T-helper 1 cell treated with Interleukin-12 subunit alpha and Interleukin-12 subunit beta and Interleukin-4 antibody, amounts not matched to agents 30 μg/mL and 1 μg/mL, for 36 hours (primary cell): ENCODE measurements at regions not wholly inside any gene's neighbourhood (a gene's known extent, or its start where the extent isn't known, plus 50 kb on each side); places are given as distances from the start of the nearest gene placed in this dataset.

Experiments used
- H3K27ac Mint-ChIP-seq: one replicate; pipeline ENCODE4 v1.8.0; 2021; ENCODE audit warnings: mild to moderate bottlenecking, mixed read lengths
- H3K27me3 Mint-ChIP-seq: one replicate; pipeline ENCODE4 v1.8.0; 2021; ENCODE audit warnings: low read depth, mixed read lengths
- H3K36me3 Mint-ChIP-seq: one replicate; pipeline ENCODE4 v1.8.0; 2021; ENCODE audit warnings: low read depth, mixed read lengths
- H3K4me1 Mint-ChIP-seq: one replicate; pipeline ENCODE4 v1.8.0; 2021; ENCODE audit warnings: low read depth, mixed read lengths
- H3K4me3 Mint-ChIP-seq: one replicate; pipeline ENCODE4 v1.8.0; 2021; ENCODE audit warnings: mild to moderate bottlenecking, moderate library complexity, mixed read lengths
- H3K9me3 Mint-ChIP-seq: one replicate; pipeline ENCODE4 v1.8.0; 2021; ENCODE audit warnings: mixed read lengths

GRCh38 chr13:82822935-82823334, 1059.3 kb downstream of the SLITRK1 start:
- Mint-ChIP-seq H3K27me3 (no peaks in the 10 kb centered on the region), H3K27ac (no peak overlapping the region)

GRCh38 chr13:82817133-82817532, 1065.1 kb downstream of the SLITRK1 start:
- Mint-ChIP-seq H3K36me3 (no peaks in the 10 kb centered on the region), H3K4me3 (no peak overlapping the region), H3K27ac (no peak overlapping the region), H3K4me1 (no peaks in the 10 kb centered on the region), H3K27me3 (no peaks in the 10 kb centered on the region), H3K9me3 (peaks cover 10% of the 10 kb centered on the region)

More at GRCh38 chr13:82822935-82823334, 1059.3 kb downstream of the SLITRK1 start:
- no peak overlapping the region for H3K4me3 Mint-ChIP-seq
- H3K4me1 Mint-ChIP-seq = no peaks in the 10 kb centered on the region
- peaks cover 18% of the 10 kb centered on the region for H3K9me3 Mint-ChIP-seq
- H3K36me3 Mint-ChIP-seq = no peaks in the 10 kb centered on the region

GRCh38 chr13:82815791-82816190, 1066.5 kb downstream of the SLITRK1 start:
- Mint-ChIP-seq H3K9me3 (peaks cover 15% of the 10 kb centered on the region), H3K27me3 (no peaks in the 10 kb centered on the region), H3K4me1 (no peaks in the 10 kb centered on the region), H3K27ac (no peak overlapping the region), H3K4me3 (no peak overlapping the region), H3K36me3 (no peaks in the 10 kb centered on the region)

- Mint-ChIP-seq H3K9me3 (peaks cover 14% of the 10 kb centered on the region), H3K4me1 (no peaks in the 10 kb centered on the region), H3K4me3 (no peak overlapping the region), H3K27me3 (no peaks in the 10 kb centered on the region), H3K36me3 (no peaks in the 10 kb centered on the region), H3K27ac (no peak overlapping the region)
Observed at GRCh38 chr13:82803341-82803740, 1078.9 kb downstream of the SLITRK1 start.

- Mint-ChIP-seq H3K9me3 (peaks cover 14% of the 10 kb centered on the region), H3K36me3 (no peaks in the 10 kb centered on the region), H3K27ac (no peak overlapping the region), H3K27me3 (no peaks in the 10 kb centered on the region), H3K4me1 (no peaks in the 10 kb centered on the region), H3K4me3 (no peak overlapping the region)
Observed at GRCh38 chr13:82802528-82802927, 1079.7 kb downstream of the SLITRK1 start.

GRCh38 chr13:82800391-82800790, 1081.9 kb downstream of the SLITRK1 start:
- Mint-ChIP-seq H3K9me3 (peaks cover 14% of the 10 kb centered on the region), H3K36me3 (no peaks in the 10 kb centered on the region), H3K27me3 (no peaks in the 10 kb centered on the region), H3K4me1 (no peaks in the 10 kb centered on the region), H3K4me3 (no peak overlapping the region), H3K27ac (no peak overlapping the region)

GRCh38 chr13:82797876-82798275, 1084.4 kb downstream of the SLITRK1 start:
- no peaks in the 10 kb centered on the region for H3K27me3 Mint-ChIP-seq
- no peaks in the 10 kb centered on the region for H3K36me3 Mint-ChIP-seq
- H3K4me3 Mint-ChIP-seq = no peak overlapping the region
- H3K27ac Mint-ChIP-seq = no peak overlapping the region
- H3K9me3 Mint-ChIP-seq = no peaks in the 10 kb centered on the region
- H3K4me1 Mint-ChIP-seq = no peaks in the 10 kb centered on the region

GRCh38 chr13:82791035-82791434, 1091.2 kb downstream of the SLITRK1 start:
- no peaks in the 10 kb centered on the region for H3K27me3 Mint-ChIP-seq
- H3K9me3 Mint-ChIP-seq = peaks cover 12% of the 10 kb centered on the region
- no peaks in the 10 kb centered on the region for H3K4me1 Mint-ChIP-seq
- H3K36me3 Mint-ChIP-seq = no peaks in the 10 kb centered on the region
- no peak overlapping the region for H3K4me3 Mint-ChIP-seq
- no peak overlapping the region for H3K27ac Mint-ChIP-seq

DNA sequence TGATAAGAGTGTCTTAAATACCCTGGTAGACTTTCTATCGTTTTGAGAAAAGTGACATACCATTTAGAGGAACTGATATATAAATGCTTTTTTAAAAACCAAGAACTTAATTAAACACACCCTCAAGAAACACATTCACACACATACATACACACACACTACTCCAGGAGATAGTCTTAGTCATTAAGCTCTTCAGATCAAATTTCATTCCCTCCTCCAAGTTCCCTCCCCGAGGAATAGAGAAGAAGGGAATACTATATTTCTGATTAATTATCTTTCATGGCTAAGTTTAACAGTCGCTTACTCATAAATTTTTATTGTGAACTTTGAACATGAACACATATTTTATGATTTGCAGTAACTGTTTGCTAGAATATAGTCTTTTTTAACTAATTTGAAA, 1109.5 kb downstream of the SLITRK1 start:
- peaks cover 16% of the 10 kb centered on the region for H3K9me3 Mint-ChIP-seq
- no peaks in the 10 kb centered on the region for H3K4me1 Mint-ChIP-seq
- H3K4me3 Mint-ChIP-seq = no peak overlapping the region
- no peaks in the 10 kb centered on the region for H3K36me3 Mint-ChIP-seq
- H3K27ac Mint-ChIP-seq = no peak overlapping the region
- H3K27me3 Mint-ChIP-seq = no peaks in the 10 kb centered on the region

- Mint-ChIP-seq H3K4me3 (no peak overlapping the region), H3K27me3 (no peaks in the 10 kb centered on the region), H3K36me3 (no peaks in the 10 kb centered on the region), H3K9me3 (peaks cover 25% of the 10 kb centered on the region), H3K27ac (no peak overlapping the region), H3K4me1 (no peaks in the 10 kb centered on the region)
Observed at GRCh38 chr13:82766732-82767321, 1115.4 kb downstream of the SLITRK1 start.

DNA sequence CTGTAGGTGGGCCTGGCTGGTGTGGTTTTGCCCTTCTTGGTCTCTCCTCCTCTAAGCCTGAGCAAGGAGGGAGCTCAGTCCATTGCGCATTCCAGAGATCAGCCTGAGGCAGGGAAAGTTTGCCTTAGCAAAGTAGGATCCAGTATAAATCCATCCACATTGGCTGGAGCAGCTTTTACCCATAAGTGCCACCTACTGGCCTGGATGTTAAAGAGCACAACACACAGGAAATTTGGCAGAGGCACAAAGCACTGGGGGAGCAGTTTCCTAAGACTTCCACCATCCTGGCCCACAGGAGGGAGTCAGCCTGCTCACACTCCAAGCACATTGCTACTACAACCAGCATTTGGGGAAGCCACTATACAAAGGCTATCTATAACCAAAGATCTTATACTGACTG, 1124.2 kb downstream of the SLITRK1 start:
- Mint-ChIP-seq H3K36me3 (no peaks in the 10 kb centered on the region), H3K4me3 (no peak overlapping the region), H3K9me3 (peaks cover 11% of the 10 kb centered on the region), H3K27me3 (no peaks in the 10 kb centered on the region), H3K27ac (no peak overlapping the region), H3K4me1 (no peaks in the 10 kb centered on the region)

- H3K27me3 Mint-ChIP-seq = no peaks in the 10 kb centered on the region
- H3K36me3 Mint-ChIP-seq = no peaks in the 10 kb centered on the region
- H3K4me1 Mint-ChIP-seq = no peaks in the 10 kb centered on the region
- H3K9me3 Mint-ChIP-seq = no peaks in the 10 kb centered on the region
- H3K4me3 Mint-ChIP-seq = no peak overlapping the region
- no peak overlapping the region for H3K27ac Mint-ChIP-seq
Observed at GRCh38 chr13:82751206-82751605, 1131.1 kb downstream of the SLITRK1 start.

GRCh38 chr13:82749551-82749950, 1132.7 kb downstream of the SLITRK1 start:
- Mint-ChIP-seq H3K4me1 (no peaks in the 10 kb centered on the region), H3K9me3 (no peaks in the 10 kb centered on the region), H3K4me3 (no peak overlapping the region), H3K27me3 (no peaks in the 10 kb centered on the region), H3K36me3 (no peaks in the 10 kb centered on the region), H3K27ac (no peak overlapping the region)

DNA sequence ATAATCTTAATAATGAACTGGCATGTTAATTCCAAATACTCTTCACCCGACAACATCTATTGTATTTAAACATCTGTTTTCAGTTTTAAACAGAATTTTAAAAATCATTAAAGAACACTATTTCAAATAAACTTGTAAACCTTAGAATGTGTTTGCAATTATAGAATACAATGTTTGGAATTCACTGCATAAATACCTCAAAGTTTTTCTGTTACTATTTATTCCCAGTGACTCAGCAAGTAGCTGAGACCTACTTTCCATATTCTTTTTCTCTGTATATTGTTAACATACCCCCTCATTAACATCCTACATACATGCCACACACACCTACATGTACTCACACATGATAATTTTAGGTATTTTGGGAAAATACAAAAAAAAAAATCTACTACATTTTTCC, 1134.3 kb downstream of the SLITRK1 start:
- no peaks in the 10 kb centered on the region for H3K36me3 Mint-ChIP-seq
- no peaks in the 10 kb centered on the region for H3K27me3 Mint-ChIP-seq
- no peak overlapping the region for H3K27ac Mint-ChIP-seq
- no peaks in the 10 kb centered on the region for H3K9me3 Mint-ChIP-seq
- no peaks in the 10 kb centered on the region for H3K4me1 Mint-ChIP-seq
- H3K4me3 Mint-ChIP-seq = no peak overlapping the region

- Mint-ChIP-seq H3K4me3 (no peak overlapping the region), H3K27ac (no peak overlapping the region), H3K27me3 (no peaks in the 10 kb centered on the region), H3K36me3 (no peaks in the 10 kb centered on the region), H3K4me1 (no peaks in the 10 kb centered on the region), H3K9me3 (no peaks in the 10 kb centered on the region)
Observed at GRCh38 chr13:82747291-82747690, 1135.0 kb downstream of the SLITRK1 start.

GRCh38 chr13:82740442-82740841, 1141.8 kb downstream of the SLITRK1 start:
- no peaks in the 10 kb centered on the region for H3K27me3 Mint-ChIP-seq

More at GRCh38 chr13:82740442-82740841, 1141.8 kb downstream of the SLITRK1 start:
- no peak overlapping the region for H3K27ac Mint-ChIP-seq
- no peak overlapping the region for H3K4me3 Mint-ChIP-seq
- no peaks in the 10 kb centered on the region for H3K4me1 Mint-ChIP-seq
- peaks cover 30% of the 10 kb centered on the region for H3K9me3 Mint-ChIP-seq
- H3K36me3 Mint-ChIP-seq = no peaks in the 10 kb centered on the region
